Activated CD4-positive, CD25-positive, alpha-beta regulatory T cell (primary cell): ENCODE measurements at regions not wholly inside any gene's neighbourhood (a gene's known extent, or its start where the extent isn't known, plus 50 kb on each side); places are given as distances from the start of the nearest gene placed in this dataset.
"Not testable (repeated sequence)": the region's sequence is repeated elsewhere in the genome, so short reads cannot be mapped to it uniquely, and the experiment has no call there.

Source experiments
- DNase-seq, 4 experiments: peaks; one replicate each; lab custom pipeline; 2025; lab: John Stamatoyannopoulos, UW

DNA sequence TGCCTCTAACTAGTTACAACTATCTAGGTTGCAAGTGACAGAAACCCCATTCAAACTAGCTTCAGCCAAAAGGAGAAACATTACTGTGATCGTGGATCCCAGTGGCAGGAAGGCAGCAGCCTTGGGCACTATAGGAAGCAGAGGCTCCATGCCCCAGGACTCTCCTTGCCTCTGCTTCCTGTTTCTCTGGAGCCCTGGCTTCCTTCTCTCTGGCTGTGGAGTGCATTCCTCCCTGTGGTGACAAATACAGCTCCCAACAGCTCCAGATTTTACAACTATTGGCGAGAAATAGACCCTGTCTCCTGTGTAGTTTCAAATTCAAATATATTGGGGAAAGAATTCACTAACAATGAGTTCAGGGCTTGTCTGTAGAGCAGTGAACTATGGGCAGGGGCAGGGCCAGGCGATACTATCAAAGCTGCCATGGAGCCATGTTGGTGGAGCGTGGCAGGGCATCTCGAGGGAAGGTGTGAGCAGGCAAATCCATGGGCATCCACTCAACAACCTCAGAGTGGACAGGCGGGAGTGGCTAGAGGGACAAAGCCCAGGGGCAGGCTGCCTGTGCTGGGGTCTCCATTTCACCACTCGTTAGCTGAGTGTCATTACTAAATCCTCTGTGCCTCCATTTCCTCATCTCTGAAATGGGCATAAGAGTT is 189.5 kb downstream of the ERCC6L2 start:
- no peak for DNase-seq

DNA sequence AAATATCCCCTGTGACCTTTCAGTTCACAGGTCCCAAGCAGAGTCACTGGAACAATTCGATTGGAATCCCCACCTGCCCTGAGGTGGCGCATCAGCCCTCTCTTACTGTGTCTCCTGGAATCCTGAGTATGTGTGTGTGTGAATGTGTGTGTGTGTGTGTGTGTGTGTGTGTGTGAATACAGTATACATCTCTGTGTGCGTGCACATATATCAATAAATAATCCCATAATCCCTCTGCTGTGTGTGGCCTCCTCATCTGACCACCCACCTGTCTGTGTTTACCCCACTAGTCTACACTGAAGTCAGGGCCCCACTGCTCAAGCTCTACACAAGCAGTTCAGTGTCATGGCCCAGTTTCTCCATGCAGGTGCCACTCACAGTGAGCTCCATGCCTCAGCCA is 187.4 kb downstream of the ERCC6L2 start:
- no peak for DNase-seq

GRCh38 chr9:96062031-96062430 is 186.5 kb downstream of the ERCC6L2 start:
- DNase-seq: no peak

GRCh38 chr9:96061293-96061987 is 185.9 kb downstream of the ERCC6L2 start:
- DNase-seq: peak in 2 of 4 experiments; percentile 6 to 7

GRCh38 chr9:96058218-96058617 is 182.7 kb downstream of the ERCC6L2 start:
- no peak for DNase-seq

DNA sequence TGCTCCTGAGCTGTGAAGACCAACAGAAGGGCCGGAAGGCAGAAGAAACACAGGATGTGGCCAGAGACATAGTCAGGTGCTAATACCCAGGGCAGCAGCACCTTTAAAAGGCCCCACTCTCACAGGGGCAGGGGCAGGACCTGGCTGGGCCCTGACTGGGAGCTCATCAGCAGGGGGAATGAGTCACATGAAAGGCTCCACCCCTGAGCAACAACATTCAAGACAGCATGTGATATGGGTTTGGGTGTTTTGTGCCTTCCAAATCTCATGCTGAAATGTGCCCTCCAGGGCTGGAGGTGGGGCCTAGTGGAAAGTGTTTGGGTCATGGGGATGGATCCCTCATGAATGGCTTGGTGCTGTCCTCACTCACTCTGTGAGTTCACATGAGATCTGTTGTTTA is 181.7 kb downstream of the ERCC6L2 start:
- no peak for DNase-seq

DNA sequence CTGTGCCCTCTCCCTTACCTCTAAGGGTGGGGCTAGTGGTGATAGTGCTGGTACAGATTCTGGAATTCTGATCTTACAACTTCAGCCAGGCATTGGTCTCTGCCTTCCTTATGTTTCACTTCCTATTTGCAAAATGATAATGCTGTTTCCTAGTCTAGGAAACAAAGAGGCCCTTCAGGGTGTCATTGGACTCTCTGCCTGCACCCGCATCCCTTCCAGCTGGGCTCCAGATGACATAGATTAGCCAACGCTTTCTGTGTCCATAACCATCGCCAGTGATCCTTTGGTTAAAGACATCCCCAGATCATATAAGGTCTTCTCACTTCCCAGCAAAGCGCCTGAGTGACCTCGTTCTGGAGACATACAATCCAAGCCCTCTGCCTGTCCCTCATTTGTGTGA is 180.7 kb downstream of the ERCC6L2 start:
- no peak for DNase-seq

DNA sequence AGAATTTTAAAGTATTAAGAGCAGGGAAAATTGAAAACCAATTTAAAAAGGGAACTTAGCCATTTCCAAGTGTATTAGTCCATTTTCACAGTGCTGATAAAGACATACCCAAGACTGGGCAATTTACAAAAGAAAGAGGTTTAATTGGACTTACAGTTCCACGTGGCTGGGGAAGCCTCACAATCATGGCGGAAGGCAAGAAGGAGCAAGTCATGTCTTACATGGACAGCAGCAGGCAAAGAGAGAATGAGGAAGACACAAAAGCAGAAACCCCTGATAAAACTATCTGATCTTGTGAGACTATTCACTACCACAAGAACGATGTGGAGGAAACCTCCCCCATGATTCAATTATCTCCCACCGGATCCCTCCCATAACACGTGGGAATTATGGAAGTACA is 178.8 kb downstream of the ERCC6L2 start:
- not testable (repeated sequence) for DNase-seq

GRCh38 chr9:96052686-96053085 is 177.2 kb downstream of the ERCC6L2 start:
- DNase-seq: no peak

DNA sequence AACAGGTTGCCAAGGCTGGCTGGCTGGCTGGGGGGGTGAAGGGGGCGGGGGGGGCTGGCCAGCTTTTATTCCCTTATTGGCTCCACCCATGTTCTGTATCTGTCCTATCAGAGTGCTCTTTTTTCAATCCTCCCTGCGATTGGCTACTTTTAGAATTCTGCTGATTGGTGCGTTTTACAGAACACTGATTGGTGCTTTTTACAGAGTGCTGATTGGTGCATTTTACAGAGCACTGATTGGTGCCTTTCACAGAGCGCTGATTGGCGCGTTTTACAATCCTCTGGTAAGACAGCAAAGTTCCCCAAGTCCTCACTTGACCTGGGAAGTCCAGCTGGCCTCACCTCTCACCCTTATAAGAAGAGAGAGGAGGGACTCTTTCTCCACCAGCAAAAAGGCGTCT is 175.9 kb downstream of the ERCC6L2 start:
- no peak for DNase-seq

DNA sequence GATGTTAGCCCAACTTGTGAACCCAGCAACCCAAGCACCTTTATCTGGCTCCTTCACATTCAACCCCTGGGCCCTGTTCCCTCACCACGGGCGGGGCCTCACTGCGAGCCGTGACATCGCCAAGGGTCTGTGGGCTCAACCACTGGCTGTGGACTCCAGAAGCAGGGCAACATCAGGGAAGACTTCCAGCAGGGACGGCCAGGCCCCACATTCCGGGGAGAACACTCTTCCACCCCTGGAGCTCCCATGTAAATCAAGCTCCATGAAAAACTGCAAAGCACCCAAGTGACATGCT is 175.3 kb downstream of the ERCC6L2 start:
- DNase-seq: no peak

DNA sequence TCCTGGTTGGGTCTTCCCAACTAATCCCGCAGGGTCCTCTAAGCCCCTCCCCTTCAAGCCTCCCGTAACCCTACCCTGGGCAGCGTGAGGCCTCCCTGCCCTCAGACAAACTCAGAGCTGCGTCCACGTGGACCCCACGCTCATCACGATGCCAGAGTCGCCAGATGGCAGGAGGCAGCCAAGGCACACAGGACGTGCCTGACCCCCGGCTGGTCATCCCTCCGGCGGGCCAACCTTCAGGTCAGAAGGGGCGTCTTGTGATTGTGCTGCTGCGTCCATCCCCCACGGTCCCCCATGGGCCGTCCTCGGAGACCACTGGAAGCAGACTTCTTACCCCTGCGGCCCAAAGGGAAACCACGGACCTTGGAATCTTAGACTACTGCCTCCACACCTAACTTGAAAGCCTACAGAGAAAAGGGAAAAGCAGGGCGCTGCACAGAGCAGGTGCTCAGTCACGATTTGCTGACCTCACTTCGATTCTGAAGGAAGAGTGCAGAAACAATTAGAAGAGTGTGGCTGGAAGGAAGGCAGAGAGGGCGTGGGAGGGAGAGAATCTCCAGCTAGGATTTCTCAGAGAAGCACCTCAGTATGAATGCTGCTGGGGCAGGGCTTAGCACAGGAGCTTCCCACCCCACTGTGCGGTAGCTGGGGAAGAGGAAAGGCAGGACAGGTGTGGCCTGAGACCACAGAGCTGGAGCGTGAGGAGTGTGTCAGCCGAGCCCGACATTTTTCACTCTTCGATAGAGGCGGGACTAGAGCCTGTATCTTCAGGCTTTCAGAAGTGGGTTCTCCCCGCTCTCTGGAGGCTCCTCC is 174.8 kb downstream of the ERCC6L2 start:
- no peak for DNase-seq

DNA sequence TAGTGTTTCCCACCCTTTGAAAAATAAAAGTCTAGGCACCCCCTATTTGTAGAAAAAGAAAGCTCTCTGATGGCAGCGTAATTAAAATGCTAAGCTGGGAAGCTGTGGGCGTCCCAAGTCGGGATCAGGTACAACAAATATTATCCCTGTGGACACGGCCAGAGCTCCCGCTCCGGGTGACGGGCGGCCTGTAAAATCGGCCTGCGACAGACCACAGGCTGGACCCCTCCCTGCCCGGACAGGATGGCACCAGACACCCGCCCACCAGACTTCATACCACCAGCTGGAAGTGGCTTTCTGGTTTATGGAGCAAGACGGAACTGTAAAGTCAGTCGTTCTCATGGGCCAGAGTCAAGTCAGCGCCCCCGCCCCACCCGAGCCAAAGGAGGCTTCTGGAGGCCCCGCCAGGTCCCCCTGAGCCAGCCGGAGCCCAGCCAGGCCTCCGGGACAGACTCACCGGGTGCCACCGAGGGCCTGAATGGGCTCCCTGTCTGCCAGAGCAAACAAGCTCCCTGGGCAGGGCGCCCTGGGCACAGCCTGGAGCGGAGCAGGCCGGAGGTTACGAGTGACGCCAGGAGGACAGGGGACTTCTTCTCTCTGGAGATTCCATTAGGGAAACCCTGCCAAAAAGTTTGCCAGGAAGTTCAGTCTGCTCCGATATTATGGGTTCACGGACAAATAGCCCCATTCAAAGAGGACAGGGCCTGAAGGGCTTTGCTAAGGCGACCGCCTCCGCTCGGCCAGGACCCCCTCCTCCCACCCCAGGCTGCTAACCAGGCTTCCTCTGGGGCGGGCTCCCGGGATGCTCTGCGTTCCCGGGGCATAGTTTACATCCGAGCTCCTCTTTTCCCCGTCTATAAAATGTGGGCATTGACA is 173.7 kb downstream of the ERCC6L2 start:
- no peak for DNase-seq

GRCh38 chr9:96048104-96048955 is 172.8 kb downstream of the ERCC6L2 start:
- DNase-seq: no peak

- no peak for DNase-seq
Observed at GRCh38 chr9:96047741-96048103, 172.2 kb downstream of the ERCC6L2 start.

- no peak for DNase-seq
Observed at GRCh38 chr9:96047116-96047639, 171.7 kb downstream of the ERCC6L2 start.

DNA sequence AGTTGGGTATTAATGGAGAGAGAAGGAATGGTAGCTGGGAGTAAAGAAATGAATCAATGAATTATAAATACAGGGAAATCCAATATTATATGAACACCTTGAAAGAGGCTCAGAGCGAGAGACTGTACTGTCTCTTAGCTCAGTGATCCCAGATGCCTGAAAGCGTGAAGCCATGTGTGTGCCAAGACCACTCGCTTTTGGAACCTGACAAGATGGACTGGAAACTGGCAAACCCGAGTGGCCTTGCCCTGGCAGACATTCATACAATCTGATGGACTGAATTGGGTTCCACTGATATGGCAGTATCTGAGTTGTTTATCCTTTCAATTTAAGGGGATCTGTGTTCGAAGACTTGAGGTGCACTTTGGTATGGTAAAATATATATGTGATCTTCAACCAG is 170.3 kb downstream of the ERCC6L2 start:
- DNase-seq: no peak

GRCh38 chr9:96044401-96044800 is 168.9 kb downstream of the ERCC6L2 start:
- no peak for DNase-seq

GRCh38 chr9:96040591-96041461 is 165.3 kb downstream of the ERCC6L2 start:
- DNase-seq: no peak

DNA sequence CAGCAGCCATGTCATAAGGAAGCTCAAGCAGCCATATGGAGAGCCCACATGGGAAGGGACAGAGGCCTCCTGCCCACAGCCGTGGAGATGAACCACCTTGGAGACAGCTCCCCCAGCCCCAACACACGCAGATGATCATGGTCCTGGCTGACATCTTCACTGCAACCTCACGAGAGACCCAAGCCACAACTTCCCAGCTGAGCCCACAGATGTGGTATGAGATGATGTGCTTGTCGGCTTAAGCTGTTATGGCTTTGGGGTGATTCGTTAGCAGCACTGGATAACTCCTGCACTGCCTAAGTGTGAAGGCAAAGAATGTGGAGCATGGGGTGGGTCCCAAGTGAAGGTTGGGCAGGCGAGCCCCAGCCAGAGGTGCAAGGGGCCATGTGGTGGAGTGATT is 163.4 kb downstream of the ERCC6L2 start:
- no peak for DNase-seq
